Esophagus muscularis mucosa (tissue), 4 donors: ENCODE measurements at regions not wholly inside any gene's neighbourhood (a gene's known extent, or its start where the extent isn't known, plus 50 kb on each side); places are given as distances from the start of the nearest gene placed in this dataset.
A peak's percentile ranks its signal among the peaks of the same experiment; 100 is the strongest.

Experiments
- DNase-seq: peaks from one replicate; pipeline ENCODE4 v3.0.0-alpha.2; 2017; ENCODE audit errors: extremely low spot score
- H3K27ac ChIP-seq, 4 donors: fragments of 200-600 bp; sonication (generic); replicated peaks in 1 of 4; 1 replicate in 3 of 4; 2 replicates in 1 of 4; pipeline ENCODE4 v1.5.1; 2016 to 2019; ENCODE audit warnings: mild to moderate bottlenecking in 1 of 4
- H3K27me3 ChIP-seq, 4 donors: fragments of 200-600 bp; sonication (generic); one replicate each; pipeline versions ENCODE4 v1.5.1 to v1.6.0; 2016 to 2019
- H3K36me3 ChIP-seq, 4 donors: fragments of 200-600 bp; sonication (generic); one replicate each; pipeline ENCODE4 v1.5.1; 2016 to 2019
- H3K4me1 ChIP-seq, 4 donors: fragments of 200-600 bp; sonication (generic); one replicate each; pipeline ENCODE4 v1.5.1; 2016 to 2019
- H3K4me3 ChIP-seq, 4 donors: fragments of 200-600 bp; sonication (generic); 1 replicate in 2 of 4; 2 replicates in 2 of 4; pipeline ENCODE4 v1.5.1; 2016 to 2019; ENCODE audit warnings: mild to moderate bottlenecking in 4 of 4, moderate library complexity in 1 of 4
- H3K9me3 ChIP-seq, 4 donors: fragments of 200-600 bp; sonication (generic); 1 replicate in 3 of 4; 2 replicates in 1 of 4; pipeline ENCODE4 v1.5.1; 2016 to 2019
- EP300 ChIP-seq: sonication (generic); formaldehyde crosslinking; IDR thresholded peaks from one replicate; pipeline ENCODE4 v1.6.1; 2017; ENCODE audit warnings: antibody characterized with exemption
- POLR2A ChIP-seq: fragments of 450-650 bp; IDR thresholded peaks from one replicate; pipeline ENCODE4 v1.6.1; 2017; ENCODE audit warnings: antibody characterized with exemption, moderate library complexity, mild to moderate bottlenecking, low read depth
- POLR2AphosphoS5 ChIP-seq, 2 donors: sonication (generic); formaldehyde crosslinking; IDR thresholded peaks; one replicate each; pipeline ENCODE4 v1.6.1; 2017; ENCODE audit warnings: antibody characterized with exemption in 2 of 2
- WGBS: methylation state at CpG from one replicate; pipeline ENCODE4 v1.1.5; 2018; 5-methylcytosine and 5-hydroxymethylcytosine counted together
- intact Hi-C: fragments of 100-400 bp; cut with DNase I; formaldehyde crosslinking; loops from one replicate; pipeline ENCODE4 v1.15.1; 2023
- TF ChIP-seq, protein P1 (sequence below), 3 experiments: fragments of 200-600 bp in 2 of 3; fragments of 450-650 bp in 1 of 3; sonication (generic) in 2 of 3; IDR thresholded peaks; one replicate each; pipeline ENCODE4 v1.5.1; 2017 to 2019; ENCODE audit warnings: antibody characterized with exemption in 3 of 3, mild to moderate bottlenecking in 2 of 3, moderate library complexity in 1 of 3

DNA sequence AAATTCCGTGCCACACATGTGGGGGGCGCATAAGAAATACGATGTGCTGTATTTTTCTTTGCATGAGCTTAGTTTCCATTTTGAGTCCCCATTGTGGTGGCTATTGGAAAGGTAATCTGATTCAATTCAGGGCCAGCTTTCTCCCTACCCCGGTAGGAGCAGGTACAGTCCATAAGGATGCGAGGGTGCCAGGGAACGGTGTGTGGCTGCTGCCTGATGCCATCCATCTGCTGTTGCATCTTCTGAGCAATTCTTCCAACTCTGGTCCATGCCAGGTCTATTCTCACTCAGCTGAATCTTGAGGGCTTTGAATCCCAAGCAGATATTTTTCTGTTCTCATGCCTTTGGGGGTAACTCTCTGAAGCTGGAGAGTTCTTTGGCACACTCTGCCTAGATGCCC lies 392.7 kb downstream of the AGTPBP1 start:
- Histone ChIP-seq H3K9me3 (no peaks in the 10 kb centered on the region), H3K27ac (no peak overlapping the region), H3K36me3 (no peaks in the 10 kb centered on the region), H3K4me1 (no peaks in the 10 kb centered on the region), H3K27me3 (no peaks in the 10 kb centered on the region), H3K4me3 (no peak overlapping the region)
- no peak for DNase-seq
- TF ChIP-seq POLR2A, result no peak
- TF ChIP-seq, protein P1, sequence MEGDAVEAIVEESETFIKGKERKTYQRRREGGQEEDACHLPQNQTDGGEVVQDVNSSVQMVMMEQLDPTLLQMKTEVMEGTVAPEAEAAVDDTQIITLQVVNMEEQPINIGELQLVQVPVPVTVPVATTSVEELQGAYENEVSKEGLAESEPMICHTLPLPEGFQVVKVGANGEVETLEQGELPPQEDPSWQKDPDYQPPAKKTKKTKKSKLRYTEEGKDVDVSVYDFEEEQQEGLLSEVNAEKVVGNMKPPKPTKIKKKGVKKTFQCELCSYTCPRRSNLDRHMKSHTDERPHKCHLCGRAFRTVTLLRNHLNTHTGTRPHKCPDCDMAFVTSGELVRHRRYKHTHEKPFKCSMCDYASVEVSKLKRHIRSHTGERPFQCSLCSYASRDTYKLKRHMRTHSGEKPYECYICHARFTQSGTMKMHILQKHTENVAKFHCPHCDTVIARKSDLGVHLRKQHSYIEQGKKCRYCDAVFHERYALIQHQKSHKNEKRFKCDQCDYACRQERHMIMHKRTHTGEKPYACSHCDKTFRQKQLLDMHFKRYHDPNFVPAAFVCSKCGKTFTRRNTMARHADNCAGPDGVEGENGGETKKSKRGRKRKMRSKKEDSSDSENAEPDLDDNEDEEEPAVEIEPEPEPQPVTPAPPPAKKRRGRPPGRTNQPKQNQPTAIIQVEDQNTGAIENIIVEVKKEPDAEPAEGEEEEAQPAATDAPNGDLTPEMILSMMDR (IDR thresholded peaks at IDR 0.05), result no peak
- TF ChIP-seq EP300, result no peak
- no peak for TF ChIP-seq POLR2AphosphoS5 (IDR thresholded peaks at IDR 0.05)
- intact Hi-C loops, result no loop called here
- 75% methylated on average over 6 of the region's 6 CpGs for WGBS

DNA sequence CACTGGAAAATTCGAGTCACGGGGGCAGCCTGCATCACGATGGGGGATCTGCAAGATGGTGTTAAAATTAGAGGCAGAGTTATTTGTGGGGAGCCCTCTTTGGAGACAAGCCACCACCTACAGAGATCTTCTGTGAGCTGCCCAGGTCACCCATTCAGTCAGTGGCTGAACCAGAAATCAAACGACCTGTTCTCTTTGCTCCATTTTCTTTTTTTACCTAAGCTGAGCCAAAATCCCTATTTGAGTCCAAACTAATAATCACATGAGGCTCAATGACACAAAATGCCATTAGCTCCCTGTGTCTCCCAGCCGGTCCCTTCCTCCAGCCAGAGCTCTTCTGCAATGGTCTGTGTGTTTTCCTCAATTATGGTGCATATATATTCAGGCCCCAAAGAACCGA lies 394.2 kb downstream of the AGTPBP1 start:
- no peak for DNase-seq
- intact Hi-C loops, result no loop called here
- no peak overlapping the region for H3K27ac ChIP-seq
- H3K4me1 ChIP-seq, result no peaks in the 10 kb centered on the region
- TF ChIP-seq POLR2AphosphoS5 (IDR thresholded peaks at IDR 0.05), result no peak
- H3K9me3 ChIP-seq, result no peaks in the 10 kb centered on the region
- no peak overlapping the region for H3K4me3 ChIP-seq
- H3K27me3 ChIP-seq, result no peaks in the 10 kb centered on the region
- H3K36me3 ChIP-seq, result no peaks in the 10 kb centered on the region
- WGBS, result 84% methylated on average over 6 of the region's 6 CpGs

DNA sequence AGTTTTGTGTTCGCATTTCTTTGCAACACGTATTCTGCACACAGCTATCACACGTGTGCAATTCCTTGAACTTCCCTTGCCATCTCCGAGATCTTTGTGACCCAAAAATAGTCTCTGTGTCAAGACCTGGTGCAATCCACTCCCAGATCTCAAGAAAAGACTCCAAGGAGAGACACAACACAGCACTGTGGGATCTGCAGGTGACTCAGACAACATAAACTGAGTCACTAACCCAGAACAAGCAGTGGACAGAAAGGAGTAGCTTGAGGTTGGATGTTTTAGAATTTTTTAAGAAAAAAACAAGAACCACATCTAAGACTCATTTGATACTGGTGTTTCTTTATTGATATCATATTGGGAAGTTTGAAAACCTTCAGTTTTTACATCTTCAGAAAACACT lies 396.9 kb downstream of the AGTPBP1 start:
- Histone ChIP-seq H3K27ac (no peak overlapping the region), H3K4me1 (no peaks in the 10 kb centered on the region), H3K36me3 (no peaks in the 10 kb centered on the region), H3K9me3 (no peaks in the 10 kb centered on the region), H3K4me3 (no peak overlapping the region), H3K27me3 (peaks cover 0 to 5% (median 0%) of the 10 kb centered on the region in 4 donors)
- WGBS, result 60% methylated on average over 4 of the region's 4 CpGs
- TF ChIP-seq POLR2AphosphoS5 (IDR thresholded peaks at IDR 0.05), result no peak
- TF ChIP-seq POLR2A, result no peak
- TF ChIP-seq EP300, result no peak
- TF ChIP-seq, protein P1 (IDR thresholded peaks at IDR 0.05), result no peak
- intact Hi-C loops, result no loop called here
- peak; percentile 39 for DNase-seq

DNA sequence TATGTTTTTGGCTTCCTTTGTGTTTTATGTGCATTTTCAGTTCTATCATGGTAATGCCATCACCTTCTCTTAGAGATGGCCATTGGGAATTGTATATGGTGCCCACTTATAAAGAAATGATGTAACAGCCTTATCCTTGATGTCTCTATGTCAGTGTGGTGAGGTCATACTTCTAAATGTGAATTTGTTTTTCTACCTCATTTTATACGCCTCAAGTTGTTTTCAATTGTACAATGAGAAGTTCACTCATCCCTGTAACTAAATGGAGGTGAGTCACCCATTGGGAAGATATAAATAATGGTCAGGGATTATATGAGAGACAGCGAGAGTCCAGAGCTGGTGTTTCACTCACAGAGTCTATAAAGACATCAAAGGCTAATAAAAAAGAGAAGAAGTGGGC lies 402.4 kb downstream of the AGTPBP1 start:
- intact Hi-C loops, result no loop called here
- no peak overlapping the region for H3K27ac ChIP-seq
- WGBS, result 39% methylated on average over 2 of the region's 2 CpGs

DNA sequence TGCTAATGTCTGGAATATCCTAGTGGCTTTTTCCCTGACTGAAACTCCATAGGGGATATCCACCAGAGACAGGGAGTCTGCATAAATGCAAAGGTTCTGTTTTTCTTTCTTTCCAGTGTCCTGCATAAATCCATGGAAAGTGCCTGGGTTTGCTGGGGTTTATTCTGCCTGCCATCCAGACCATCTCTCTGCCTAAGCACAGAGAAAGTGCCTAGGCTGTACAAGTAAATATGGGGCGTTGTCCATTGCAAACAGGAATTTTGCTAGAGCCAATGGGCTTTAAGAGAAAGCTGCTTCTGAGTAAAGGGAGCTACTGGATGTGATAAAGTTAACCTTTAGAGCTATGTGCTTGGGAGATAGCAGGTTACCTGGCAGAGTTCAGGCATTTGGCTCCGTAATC lies 407.5 kb downstream of the AGTPBP1 start:
- no peak for DNase-seq
- intact Hi-C loops, result no loop called here
- Histone ChIP-seq H3K36me3 (no peaks in the 10 kb centered on the region), H3K27ac (no peak overlapping the region), H3K9me3 (no peaks in the 10 kb centered on the region), H3K27me3 (no peaks in the 10 kb centered on the region), H3K4me3 (no peak overlapping the region), H3K4me1 (no peaks in the 10 kb centered on the region)
- 69% methylated on average over 2 of the region's 2 CpGs for WGBS
- no peak for TF ChIP-seq POLR2AphosphoS5 (IDR thresholded peaks at IDR 0.05)
- no peak for TF ChIP-seq POLR2A
- TF ChIP-seq, protein P1 (IDR thresholded peaks at IDR 0.05), result no peak
- TF ChIP-seq EP300, result no peak

More for the DNA sequence above, 402.4 kb downstream of the AGTPBP1 start:
- H3K9me3 ChIP-seq, result no peaks in the 10 kb centered on the region
- peaks cover 0 to 5% (median 0%) of the 10 kb centered on the region in 4 donors for H3K27me3 ChIP-seq
- H3K36me3 ChIP-seq, result no peaks in the 10 kb centered on the region
- DNase-seq, result no peak
- TF ChIP-seq, protein P1 (IDR thresholded peaks at IDR 0.05), result no peak
- no peak for TF ChIP-seq POLR2AphosphoS5 (IDR thresholded peaks at IDR 0.05)
- TF ChIP-seq EP300, result no peak
- TF ChIP-seq POLR2A, result no peak
- H3K4me1 ChIP-seq, result no peaks in the 10 kb centered on the region
- H3K4me3 ChIP-seq, result no peak overlapping the region
